ENCODE measurements at regions not wholly inside any gene's neighbourhood (a gene's known extent, or its start where the extent isn't known, plus 50 kb on each side); places are given as distances from the start of the nearest gene placed in this dataset.
A peak's percentile ranks its signal among the peaks of the same experiment; 100 is the strongest.
"Not testable (repeated sequence)": the region's sequence is repeated elsewhere in the genome, so short reads cannot be mapped to it uniquely, and the experiment has no call there.

GRCh38 chr9:86500031-86500430, 145.8 kb upstream of the TUT7 start:
- FAIRE-seq = no peak

GRCh38 chr9:86494644-86495111, 140.5 kb upstream of the TUT7 start:
- DNase-seq (ENCODE audit: low spot score) (no peak), FAIRE-seq (no peak)

More at GRCh38 chr9:86500031-86500430, 145.8 kb upstream of the TUT7 start:
- no peak for DNase-seq (ENCODE audit: low spot score)

GRCh38 chr9:86491468-86492266, 137.5 kb upstream of the TUT7 start:
- DNase-seq (ENCODE audit: low spot score) (no peak), FAIRE-seq (no peak)

GRCh38 chr9:86488794-86489193, 134.6 kb upstream of the TUT7 start:
- FAIRE-seq (no peak), DNase-seq (ENCODE audit: low spot score) (no peak)

- no peak for DNase-seq (ENCODE audit: low spot score)
- no peak for FAIRE-seq
These were observed 134.1 kb upstream of the TUT7 start for GRCh38 chr9:86488345-86488744.

GRCh38 chr9:86487838-86488233, 133.6 kb upstream of the TUT7 start:
- no peak for DNase-seq (ENCODE audit: low spot score)
- FAIRE-seq = no peak

GRCh38 chr9:86486891-86487837, 133.0 kb upstream of the TUT7 start:
- DNase-seq (ENCODE audit: low spot score) = peak; percentile 54

GRCh38 chr9:86485359-86485758, 131.1 kb upstream of the TUT7 start:
- DNase-seq (ENCODE audit: low spot score) = no peak
- no peak for FAIRE-seq

More at GRCh38 chr9:86486891-86487837, 133.0 kb upstream of the TUT7 start:
- FAIRE-seq = no peak

GRCh38 chr9:86483496-86483895, 129.3 kb upstream of the TUT7 start:
- FAIRE-seq (no peak), DNase-seq (ENCODE audit: low spot score) (no peak)

- FAIRE-seq (no peak), DNase-seq (ENCODE audit: low spot score) (no peak)
These were observed 127.3 kb upstream of the TUT7 start for GRCh38 chr9:86481466-86481865.

- FAIRE-seq; DNase-seq (ENCODE audit: low spot score): not testable (repeated sequence)
These were observed 121.0 kb upstream of the TUT7 start for GRCh38 chr9:86475255-86475654.

- FAIRE-seq (no peak), DNase-seq (ENCODE audit: low spot score) (no peak)
These were observed 117.1 kb upstream of the TUT7 start for GRCh38 chr9:86471171-86471815.

GRCh38 chr9:86470326-86470725, 116.1 kb upstream of the TUT7 start:
- no peak for DNase-seq (ENCODE audit: low spot score)
- FAIRE-seq = no peak

GRCh38 chr9:86469476-86470250, 115.5 kb upstream of the TUT7 start:
- DNase-seq (ENCODE audit: low spot score) = no peak
- no peak for FAIRE-seq

- DNase-seq (ENCODE audit: low spot score) (no peak), FAIRE-seq (no peak)
These were observed 110.0 kb upstream of the TUT7 start for GRCh38 chr9:86464242-86464641.

GRCh38 chr9:86460216-86461002, 106.2 kb upstream of the TUT7 start:
- no peak for FAIRE-seq
- DNase-seq (ENCODE audit: low spot score) = no peak

- FAIRE-seq (no peak), DNase-seq (ENCODE audit: low spot score) (no peak)
These were observed 105.5 kb upstream of the TUT7 start for GRCh38 chr9:86459599-86460155.

GRCh38 chr9:86459191-86459590, 105.0 kb upstream of the TUT7 start:
- no peak for FAIRE-seq

GRCh38 chr9:86458191-86458855, 104.1 kb upstream of the TUT7 start:
- FAIRE-seq (no peak), DNase-seq (ENCODE audit: low spot score) (no peak)

More at GRCh38 chr9:86459191-86459590, 105.0 kb upstream of the TUT7 start:
- no peak for DNase-seq (ENCODE audit: low spot score)
